GM18502 (cell line): ENCODE measurements at regions not wholly inside any gene's neighbourhood (a gene's known extent, or its start where the extent isn't known, plus 50 kb on each side); places are given as distances from the start of the nearest gene placed in this dataset.

Experiments used
- ATAC-seq: cut with Tn5 transposase; IDR thresholded peaks from one replicate; pipeline ENCODE4 v1.9.1; 2021; ENCODE audit warnings: mild to moderate bottlenecking; ENCODE audit not compliant: unreplicated experiment, poor library complexity

DNA sequence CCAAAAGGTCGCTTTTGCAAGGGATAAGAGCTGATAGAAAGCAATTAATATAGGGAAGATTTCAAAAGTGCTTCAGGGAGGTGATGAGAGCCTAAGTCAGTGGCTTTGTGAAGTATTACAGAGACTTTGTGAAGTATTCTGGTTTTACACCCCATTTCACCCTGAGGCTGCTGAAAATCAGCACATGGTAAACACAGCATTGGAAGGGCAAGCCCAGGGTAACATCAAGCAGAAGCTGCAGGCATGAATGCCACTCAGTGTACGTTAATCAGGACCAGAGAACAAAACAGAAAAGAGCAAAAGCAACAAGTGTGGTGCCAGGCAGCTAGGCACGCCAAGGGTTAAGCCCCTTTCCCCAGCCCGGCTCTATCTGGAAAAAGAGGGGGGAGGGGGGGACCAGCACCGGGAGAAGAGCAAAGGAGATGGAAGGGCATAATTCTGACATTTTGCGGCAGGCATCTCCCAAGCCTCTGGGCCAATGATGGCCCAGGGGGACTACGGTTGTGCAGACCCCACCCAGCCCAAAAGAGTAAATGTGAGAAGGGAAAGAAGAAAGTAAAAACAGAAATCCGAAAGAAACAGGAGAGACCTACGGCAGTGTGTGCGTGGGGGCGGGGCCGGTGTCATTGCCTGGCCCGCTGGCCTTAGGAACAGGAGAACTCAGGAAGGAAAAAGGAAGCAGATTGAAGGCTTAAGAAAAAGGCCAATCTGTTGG, 58.9 kb downstream of the DHRS2 start:
- ATAC-seq, result no peak

DNA sequence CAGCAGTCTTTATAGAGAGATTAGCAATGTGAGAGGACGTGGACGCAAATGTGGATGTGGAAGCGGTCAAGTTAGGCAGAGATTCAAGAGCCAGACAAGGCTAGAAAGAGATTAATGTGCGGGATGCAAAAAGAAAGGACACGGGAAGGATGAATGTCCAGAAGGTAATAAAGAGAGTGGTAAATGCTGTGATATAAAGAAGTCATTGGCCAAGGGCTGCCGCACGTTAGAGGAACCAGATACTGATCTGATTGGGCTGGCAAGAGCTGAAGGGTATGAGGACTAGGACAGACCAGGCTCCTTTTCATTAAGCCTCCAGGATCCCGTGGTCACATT, 59.5 kb downstream of the DHRS2 start:
- ATAC-seq, result no peak

DNA sequence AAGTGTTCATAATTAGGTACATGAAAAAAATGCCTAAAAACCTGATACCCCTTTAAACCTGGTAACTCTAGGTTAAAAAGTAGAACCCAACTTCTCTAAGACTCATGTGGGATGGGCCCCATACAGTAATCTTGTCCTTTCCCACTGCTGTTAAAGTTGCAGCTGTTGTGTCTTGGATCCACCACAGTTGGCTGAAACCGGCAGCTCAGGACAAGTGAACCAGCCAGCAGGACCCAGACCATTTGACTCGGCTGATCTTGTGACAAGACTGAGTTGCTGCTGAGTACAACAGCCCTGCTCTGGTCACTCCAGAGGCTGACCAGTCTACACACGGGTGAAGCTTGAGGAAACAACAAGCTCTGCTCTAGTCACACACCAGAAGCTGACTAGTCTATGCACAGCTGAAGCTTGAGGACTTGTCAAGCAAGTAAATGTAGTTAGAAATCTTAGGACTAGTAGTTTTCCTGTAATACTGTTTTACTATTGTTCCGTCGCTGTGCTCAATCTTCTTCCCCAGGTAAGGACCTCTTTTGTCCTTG, 60.6 kb downstream of the DHRS2 start:
- ATAC-seq, result no peak

DNA sequence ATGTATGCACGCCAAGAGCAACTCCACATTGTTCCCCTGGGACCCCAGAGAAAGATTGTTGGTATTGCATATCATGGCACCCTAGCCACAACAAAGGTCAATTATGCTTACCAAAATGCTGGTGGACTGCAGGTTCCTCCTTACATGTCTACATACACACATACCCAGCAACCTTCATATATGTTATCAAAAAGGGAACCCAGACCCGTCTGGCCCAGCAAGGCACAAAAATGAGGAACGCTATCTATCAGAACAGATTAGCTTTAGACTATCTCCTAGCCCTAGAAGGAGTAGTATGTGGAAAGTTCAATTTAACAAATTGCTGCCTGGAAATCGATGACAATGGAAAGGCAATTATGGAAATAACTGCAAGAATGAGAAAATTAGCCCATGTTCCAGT, 61.5 kb downstream of the DHRS2 start:
- ATAC-seq, result no peak

DNA sequence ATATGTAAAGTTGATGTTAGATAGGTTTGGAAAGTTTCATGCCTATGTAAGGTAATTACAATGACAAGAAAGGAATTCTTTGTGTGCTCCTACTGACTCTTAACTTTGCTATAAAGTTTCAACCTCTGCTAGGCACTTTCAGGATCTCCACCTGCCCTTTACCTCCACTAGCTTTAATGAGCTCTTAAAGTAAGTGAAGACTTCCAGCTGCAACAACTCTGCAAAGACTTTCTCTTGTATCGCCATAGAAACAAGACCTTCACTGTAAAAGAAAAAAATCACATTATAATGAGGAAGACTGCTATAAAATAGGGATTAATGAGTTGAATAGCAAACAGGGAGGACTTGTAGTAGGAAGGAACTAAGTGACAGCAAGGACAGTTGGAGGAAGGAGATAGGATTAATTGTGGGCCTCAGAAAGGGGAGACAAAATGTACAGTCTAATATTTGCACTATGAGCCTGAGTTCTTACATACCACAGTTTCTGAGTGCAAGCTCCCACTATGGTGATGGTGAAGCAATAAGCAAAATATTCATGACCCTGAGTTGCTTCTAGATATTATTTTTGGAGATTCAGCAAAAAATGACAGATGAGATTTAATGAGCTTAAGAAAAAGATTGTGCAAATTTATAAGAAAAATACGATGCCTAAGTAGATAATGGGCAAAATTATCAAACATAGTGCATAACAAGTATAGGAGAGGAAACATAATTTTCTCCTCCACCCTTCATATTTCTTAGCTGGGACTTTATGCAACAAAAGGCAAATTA, 66.7 kb downstream of the DHRS2 start:
- ATAC-seq, result no peak

DNA sequence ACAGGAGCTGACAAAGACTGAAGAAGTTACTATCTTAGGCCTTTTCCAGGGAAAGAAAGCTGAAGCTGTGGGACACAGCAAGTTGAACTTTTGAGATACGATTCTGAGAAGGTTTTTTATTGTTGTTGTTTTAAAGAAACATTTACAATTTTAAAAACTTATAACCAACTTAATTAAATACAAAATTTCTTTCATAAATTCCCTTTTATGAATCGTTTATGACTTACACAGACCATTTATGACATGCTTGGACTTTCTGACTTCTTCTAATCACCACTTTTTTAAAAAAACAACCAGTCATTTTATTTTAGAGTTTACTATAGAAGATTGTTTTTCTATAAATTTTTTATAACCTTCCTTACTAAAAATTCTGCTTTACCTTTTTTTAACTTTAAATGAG, 68.7 kb downstream of the DHRS2 start:
- no peak for ATAC-seq

DNA sequence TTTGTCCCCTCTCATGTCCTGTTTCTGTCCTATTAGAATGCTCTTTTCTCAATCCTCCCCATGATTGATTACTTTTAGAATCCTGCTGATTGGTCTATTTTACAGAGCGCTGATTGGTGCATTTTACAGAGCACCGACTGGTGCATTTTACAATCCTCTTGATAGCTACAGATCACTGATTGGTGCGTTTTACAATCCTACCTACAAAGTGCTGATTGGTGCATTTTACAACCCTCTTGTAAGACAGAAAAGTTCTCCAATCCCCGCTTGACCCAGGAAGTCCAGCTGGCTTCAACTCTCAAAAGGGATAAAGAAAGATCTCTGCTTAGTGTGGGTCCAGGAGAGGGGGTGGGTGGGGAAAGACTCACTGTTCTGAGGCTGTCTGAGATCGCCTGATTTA, 71.3 kb downstream of the DHRS2 start:
- ATAC-seq, result no peak

DNA sequence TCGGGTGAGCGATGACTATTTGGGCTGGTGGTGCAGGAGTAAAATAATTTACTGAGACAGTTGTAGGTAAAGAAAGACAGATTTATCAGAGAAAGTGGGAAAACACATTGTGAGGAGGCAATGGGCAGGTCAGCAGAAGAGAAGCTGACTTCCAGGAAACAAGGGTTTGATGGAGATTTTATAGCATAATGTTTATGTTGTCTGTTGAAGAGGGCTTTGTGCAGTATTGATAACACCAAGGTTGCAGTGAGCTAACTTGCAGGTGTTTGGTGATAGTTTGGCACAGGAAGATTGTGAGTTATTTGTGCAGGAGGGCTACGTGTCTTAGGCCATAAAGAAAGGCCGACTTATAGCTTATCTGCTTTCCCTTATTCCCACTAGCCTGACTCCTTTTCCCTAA, 72.2 kb downstream of the DHRS2 start:
- no peak for ATAC-seq

DNA sequence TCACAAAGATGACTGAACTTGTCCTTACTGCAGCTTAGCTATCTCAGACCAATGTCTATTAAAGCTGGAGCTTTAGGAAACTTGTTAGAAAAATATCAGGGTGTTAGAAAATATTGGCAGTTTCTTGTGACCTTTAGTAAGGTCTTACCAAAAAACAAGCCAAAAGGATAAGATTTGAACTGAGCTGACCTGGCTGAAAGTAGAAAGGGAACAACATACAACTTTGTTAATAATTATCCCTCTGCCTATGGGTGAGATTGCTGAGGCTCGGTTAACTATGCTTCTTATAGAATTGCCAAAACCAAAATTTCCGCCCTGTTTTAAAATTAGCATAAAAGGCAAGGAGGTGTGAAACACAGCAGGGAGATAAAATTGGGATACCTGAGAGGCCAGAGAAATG, 73.8 kb downstream of the DHRS2 start:
- ATAC-seq, result no peak

DNA sequence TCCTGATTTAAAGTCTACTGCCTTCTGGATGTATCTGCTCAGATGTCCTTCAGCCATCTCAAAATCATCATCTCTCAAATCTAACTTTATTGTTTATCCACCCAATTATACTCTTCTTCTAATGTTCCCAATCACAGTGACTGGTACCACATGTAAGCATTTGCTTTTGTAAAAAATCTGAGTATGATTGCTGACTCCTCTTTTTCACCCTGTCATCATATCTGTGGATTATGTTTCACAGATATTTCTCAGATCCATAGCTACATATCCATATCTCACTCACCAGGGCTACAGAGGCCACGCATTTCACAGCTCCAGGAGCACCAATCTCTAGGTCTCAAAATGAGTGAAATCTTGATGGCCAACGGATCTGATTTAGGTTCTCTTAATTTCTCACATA, 76.1 kb downstream of the DHRS2 start:
- ATAC-seq, result no peak

DNA sequence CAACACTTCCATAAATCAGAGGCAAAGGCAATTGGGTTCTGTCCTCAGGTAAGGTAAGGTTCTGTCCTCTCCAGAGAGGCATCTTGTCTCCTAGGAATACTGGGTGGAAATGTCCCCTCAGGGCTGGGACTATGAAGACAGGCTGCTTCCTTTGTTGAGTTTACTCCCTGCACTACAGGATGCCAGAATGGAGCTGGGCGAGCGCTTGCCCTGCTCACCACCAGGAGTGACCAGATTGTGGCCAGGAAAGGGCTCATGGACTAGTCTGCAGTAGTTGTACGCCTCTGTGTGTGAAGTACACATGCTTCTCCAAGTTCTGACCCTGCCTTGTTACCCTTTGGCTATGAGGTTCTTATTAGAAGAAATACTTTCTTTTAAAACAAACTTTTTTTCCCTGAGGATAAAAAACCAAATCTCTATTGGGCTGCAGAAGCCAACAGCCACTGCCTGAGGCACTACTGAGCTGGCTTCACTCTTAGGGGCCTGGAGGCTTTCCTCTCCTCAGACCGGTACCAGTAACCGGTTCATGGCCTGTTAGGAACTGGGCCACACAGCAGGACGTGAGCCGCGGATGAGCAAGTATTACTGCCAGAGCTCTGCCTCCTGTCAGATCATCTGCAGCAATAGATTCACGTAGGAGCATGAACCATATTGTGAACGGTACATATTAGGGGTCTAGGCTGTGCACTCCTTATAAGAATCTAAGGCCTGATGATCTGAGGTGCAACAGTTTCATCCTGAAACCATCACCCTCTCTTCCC, 83.2 kb downstream of the DHRS2 start:
- ATAC-seq, result no peak

DNA sequence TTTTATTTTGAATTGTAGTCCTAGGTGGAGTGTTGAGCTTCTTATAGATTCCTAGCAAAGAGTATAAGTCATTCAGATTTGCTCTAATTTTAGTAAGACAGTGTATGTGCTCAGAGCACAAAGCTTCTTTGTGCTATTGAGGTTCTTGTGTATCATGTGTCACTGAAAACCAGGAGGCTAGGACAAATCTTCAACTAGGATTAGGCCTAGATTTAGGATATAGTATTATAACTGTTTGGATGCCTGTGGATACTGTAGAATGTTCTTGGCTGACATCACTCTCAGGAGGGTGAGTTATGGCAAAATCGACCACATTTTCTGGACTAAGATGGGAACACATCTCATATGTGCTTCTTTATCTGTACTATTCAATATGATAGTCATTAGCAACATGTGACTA, 86.5 kb downstream of the DHRS2 start:
- no peak for ATAC-seq

DNA sequence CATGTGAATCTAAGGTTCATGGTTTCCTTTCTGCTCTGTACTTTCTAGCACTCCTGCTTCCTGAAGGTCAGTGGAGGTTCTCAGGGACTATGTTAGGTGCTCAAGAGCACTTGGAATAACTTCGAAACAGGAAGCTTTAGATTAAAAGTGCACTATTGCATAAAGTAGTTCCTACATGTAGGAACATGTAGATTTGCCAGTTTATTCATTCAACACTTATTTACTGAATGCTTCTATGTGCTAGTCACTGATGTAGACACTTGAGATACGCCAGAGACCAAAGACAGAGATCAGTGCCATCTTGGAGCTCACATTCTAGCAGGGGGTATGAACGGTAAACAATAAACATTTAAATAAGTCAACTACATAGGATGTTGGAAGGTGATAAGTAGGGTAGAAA, 87.7 kb downstream of the DHRS2 start:
- no peak for ATAC-seq

DNA sequence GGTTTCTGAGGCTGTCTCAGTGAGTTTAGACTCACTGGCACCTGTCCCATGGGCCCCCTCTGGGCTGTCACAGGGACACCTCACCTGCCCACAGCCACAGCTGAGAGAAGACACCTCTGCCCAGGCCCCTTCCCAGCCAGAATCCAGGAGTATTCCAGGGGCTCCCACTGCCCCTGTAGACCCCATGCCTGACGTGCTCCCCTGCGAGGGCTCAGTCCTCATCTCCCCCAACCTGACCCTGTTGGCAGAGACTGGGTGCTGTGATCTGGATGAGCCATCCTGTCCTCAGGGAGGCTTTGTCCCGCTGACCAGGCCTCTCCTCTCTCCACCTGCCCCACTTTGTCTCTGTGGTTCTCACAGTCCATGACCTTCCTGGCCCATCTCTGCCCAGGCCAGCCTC, 89.4 kb downstream of the DHRS2 start:
- ATAC-seq, result no peak

DNA sequence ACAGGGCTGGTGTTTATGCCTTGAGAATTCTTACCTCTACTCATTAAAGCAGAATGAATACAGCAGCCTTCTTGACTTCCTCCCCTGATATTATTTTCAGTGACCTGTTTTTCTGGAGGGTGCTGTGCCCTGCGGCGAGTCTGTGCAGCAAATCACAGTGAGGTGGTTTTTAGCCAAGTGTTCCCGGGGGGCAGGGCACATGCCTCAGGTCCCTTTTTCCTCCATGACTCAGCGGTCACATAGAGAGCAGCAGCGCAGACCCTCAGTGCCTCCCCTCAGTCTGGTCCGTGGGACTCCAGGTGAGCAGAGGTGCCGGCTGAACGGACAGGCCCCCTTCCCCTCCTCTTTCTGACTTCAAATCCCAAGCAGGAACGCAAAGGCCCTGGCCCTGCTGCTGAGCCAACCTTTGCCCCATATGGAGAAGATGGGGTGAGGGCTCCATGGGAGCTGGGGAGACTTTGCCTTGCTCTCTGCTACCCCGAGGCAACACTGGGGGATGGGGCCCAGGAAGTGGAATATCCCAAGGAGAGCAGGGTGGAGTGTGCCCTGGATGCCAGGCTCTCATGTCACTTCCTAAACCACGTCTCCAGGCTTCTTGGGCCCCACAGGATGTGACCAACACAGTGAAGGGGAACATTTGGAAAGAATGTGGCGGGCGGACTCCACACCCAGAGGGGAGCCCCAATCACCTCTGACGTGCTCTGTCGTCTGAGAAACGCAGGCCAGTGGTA, 90.0 kb downstream of the DHRS2 start:
- no peak for ATAC-seq

DNA sequence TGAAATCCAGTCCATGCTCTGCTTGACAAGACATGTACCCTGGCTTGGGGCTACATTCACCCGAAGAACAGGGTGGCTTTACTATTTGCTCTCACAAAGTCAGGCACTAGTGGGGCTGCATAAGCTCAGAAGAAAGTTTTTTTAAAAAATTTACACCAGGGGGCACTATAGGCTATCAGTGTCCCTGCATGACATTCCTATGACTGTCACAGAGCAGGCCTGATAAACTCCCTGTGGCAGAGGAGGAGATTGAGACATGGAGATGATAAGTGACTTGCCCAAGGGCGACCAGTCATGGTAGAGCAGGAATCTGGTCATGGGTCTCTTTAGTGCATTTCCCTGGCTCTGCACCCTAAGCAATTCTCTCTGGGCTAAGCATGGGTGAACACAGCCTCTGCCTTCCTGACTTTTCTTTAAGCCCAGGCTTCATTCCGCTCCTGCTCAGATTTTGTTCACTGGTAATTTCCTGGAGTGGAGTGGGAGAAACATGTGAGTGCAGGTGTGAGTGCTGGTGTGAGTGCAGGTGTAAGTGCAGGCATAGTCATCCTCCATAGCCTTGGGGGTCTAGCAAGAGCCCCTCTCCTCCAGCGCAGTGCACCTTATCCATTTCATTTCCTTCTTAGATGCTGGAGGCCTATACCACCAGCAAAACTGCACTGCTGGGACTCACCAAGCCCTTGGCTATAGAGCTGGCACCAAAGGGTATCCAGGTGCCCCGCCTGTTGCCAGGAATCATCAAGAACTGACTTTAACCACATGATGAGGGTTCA, 91.6 kb downstream of the DHRS2 start:
- no peak for ATAC-seq

DNA sequence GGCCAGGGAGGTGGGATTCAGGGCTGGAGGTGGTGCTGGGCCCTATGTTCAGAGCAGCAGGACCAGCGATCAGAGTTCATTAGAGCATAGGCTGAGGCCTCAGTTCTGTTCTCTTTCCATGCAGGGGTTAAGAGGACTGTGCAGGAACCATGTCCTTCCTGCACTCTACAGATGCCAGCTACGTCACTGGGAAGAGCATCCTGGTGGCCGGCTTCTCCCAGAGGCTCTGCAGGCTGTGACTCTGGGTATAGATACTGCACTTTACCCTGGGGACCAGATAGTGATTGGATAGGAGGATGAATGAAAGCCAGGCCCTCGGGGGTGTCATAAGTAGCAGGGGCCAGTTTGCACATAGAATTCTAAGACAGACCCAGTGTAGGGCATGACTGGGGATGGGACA, 92.6 kb downstream of the DHRS2 start:
- no peak for ATAC-seq

DNA sequence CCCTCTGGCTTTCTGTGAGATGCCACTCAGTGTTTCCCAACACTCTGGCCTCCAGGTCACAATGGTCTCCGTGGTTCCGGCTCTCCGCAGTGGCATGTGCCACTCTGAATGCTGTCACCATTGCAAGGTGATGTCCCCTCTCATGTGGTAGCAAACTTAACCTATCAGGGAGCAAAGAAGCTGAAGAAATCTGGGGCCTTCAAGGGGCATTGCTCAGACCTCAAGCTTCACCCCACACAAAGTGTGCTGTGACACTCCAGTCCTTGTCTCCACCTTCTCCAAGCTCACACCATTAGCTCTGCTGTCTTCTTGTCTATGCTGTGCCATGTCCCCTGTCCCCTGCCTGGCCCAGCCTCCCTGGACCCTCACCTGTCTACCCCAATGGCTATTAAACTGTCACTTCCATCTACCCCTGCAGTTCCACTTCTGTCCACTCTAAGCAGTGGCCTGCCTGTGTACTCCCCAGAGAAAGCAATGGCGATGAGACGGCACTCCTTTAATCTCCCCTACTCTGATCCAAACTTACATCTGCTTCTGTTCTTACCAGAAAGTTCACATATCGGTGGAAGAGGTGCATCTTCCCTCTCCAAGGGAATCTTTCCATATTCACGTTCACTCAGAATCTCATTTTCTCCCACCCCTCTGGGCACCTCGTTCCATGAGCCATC, 93.7 kb downstream of the DHRS2 start:
- ATAC-seq, result no peak

DNA sequence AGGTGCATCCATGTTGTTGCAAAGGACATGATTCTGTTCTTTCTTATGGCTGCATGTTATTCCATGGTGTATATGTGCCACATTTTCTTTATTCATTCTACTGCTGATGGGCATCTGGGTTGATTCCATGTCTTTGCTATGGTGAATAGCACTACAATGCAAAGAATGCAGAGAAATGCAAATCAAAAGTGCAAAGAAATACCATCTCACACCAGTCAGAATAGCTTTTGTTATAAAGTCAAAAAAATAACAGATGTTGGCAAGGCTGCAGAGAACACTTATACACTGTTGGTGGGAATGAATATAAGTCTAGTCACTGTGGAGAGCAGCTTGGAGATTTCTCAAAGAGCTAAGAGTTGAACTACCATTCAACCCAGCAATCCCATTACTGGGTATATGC, 99.2 kb downstream of the DHRS2 start:
- no peak for ATAC-seq
